BLaER1 (cell line): ENCODE measurements at regions not wholly inside any gene's neighbourhood (a gene's known extent, or its start where the extent isn't known, plus 50 kb on each side); places are given as distances from the start of the nearest gene placed in this dataset.

ENCODE experiments used
- H3K27ac ChIP-seq: shearing (Covaris generic); formaldehyde crosslinking; 2 replicates; pipeline ENCODE4 v1.8.1; 2022
- H3K27me3 ChIP-seq: shearing (Covaris generic); formaldehyde crosslinking; 2 replicates; pipeline ENCODE4 v1.8.1; 2022
- H3K36me3 ChIP-seq: shearing (Covaris generic); formaldehyde crosslinking; 2 replicates; pipeline ENCODE4 v1.8.1; 2022
- H3K4me1 ChIP-seq: shearing (Covaris generic); formaldehyde crosslinking; 2 replicates; pipeline ENCODE4 v1.8.1; 2022
- H3K4me2 ChIP-seq: shearing (Covaris generic); formaldehyde crosslinking; 2 replicates; pipeline ENCODE4 v1.8.1; 2022
- H3K4me3 ChIP-seq: shearing (Covaris generic); formaldehyde crosslinking; 2 replicates; pipeline ENCODE4 v1.8.1; 2022
- H3K9ac ChIP-seq: shearing (Covaris generic); formaldehyde crosslinking; 2 replicates; pipeline ENCODE4 v1.8.1; 2022
- H3K9me3 ChIP-seq: shearing (Covaris generic); formaldehyde crosslinking; 2 replicates; pipeline ENCODE4 v1.8.1; 2022
- H4K20me1 ChIP-seq: shearing (Covaris generic); formaldehyde crosslinking; 2 replicates; pipeline ENCODE4 v1.8.1; 2022
- Cebpa-rat ChIP-seq: shearing (Covaris generic); IDR thresholded peaks from 2 replicates; pipeline ENCODE4 v1.8.1; 2022

DNA sequence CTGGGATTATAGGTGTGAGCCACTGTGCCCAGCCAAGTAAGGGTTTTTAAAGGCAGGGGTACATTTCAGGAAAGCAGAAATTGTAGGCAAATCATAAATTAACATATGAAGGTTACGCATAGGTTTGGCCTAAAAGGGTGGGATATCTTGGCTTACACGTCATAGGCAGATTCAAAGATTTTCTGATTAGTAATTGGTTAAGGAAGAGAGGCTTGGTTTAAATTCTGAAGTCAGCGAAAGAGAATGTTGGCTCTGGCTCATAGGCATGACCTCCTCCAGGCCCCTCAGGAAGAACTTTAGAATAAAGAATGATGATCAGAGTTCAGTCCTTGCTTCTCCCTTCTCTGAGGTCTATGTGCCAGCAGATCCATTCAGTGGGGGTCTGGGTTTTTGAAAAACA, 124.8 kb upstream of the RBBP6 start:
- TF ChIP-seq Cebpa-rat = no peak
- Histone ChIP-seq H3K4me2 (no peak overlapping the region), H4K20me1 (no peaks in the 10 kb centered on the region), H3K27ac (no peak overlapping the region), H3K9ac (no peak overlapping the region), H3K36me3 (no peaks in the 10 kb centered on the region), H3K4me3 (no peak overlapping the region), H3K9me3 (peaks cover 34% of the 10 kb centered on the region), H3K27me3 (no peaks in the 10 kb centered on the region), H3K4me1 (peaks cover 5% of the 10 kb centered on the region)

DNA sequence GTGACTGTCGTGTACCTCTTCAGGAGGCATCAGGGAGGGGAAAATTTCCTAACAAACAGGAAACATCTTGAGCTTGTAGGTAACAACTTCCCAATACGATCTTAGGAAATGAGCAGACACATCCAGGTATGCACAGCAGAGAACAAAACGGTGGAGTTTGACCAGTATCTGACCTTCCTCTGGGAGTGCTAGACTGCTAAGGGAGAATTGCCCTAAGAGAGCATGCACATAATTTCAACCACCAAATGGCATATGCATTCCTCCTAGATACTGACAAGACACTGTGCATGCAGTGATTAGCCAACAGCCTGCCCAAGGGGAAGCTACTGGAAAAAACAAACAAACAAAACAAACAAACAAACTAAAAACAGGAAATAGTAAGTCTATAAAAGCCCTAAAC, 120.6 kb upstream of the RBBP6 start:
- no peaks in the 10 kb centered on the region for H3K36me3 ChIP-seq
- H3K27ac ChIP-seq = no peak overlapping the region
- TF ChIP-seq Cebpa-rat = no peak

DNA sequence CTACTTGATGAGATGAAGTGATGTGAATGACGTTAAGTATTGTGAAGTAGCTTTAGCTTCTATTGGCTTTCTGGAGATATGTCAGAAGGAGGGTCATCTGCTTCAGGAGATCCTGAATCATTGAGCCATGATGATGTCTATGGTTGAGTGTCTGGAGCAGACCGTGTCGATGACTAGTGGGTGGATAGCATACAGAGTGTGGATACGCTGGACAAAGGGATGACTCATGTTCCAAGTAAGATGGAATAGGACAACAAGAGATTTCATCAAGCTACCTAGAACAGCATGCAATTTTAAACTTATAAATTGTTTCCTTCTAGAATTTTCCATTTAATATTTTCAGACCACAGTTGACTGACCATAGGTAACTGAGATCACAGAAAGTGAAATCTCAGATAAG, 116.1 kb upstream of the RBBP6 start:
- TF ChIP-seq Cebpa-rat = no peak
- H3K27ac ChIP-seq = no peak overlapping the region
- no peaks in the 10 kb centered on the region for H3K27me3 ChIP-seq
- no peaks in the 10 kb centered on the region for H3K9me3 ChIP-seq
- no peaks in the 10 kb centered on the region for H3K36me3 ChIP-seq
- H3K9ac ChIP-seq = no peak overlapping the region
- peaks cover 10% of the 10 kb centered on the region for H3K4me1 ChIP-seq
- H3K4me3 ChIP-seq = no peak overlapping the region
- H3K4me2 ChIP-seq = no peak overlapping the region
- no peaks in the 10 kb centered on the region for H4K20me1 ChIP-seq

More for the DNA sequence above, 120.6 kb upstream of the RBBP6 start:
- Histone ChIP-seq H3K4me2 (no peak overlapping the region), H3K4me1 (peaks cover 10% of the 10 kb centered on the region), H3K9ac (no peak overlapping the region), H3K4me3 (no peak overlapping the region), H3K27me3 (no peaks in the 10 kb centered on the region), H3K9me3 (peaks cover 26% of the 10 kb centered on the region), H4K20me1 (no peaks in the 10 kb centered on the region)

DNA sequence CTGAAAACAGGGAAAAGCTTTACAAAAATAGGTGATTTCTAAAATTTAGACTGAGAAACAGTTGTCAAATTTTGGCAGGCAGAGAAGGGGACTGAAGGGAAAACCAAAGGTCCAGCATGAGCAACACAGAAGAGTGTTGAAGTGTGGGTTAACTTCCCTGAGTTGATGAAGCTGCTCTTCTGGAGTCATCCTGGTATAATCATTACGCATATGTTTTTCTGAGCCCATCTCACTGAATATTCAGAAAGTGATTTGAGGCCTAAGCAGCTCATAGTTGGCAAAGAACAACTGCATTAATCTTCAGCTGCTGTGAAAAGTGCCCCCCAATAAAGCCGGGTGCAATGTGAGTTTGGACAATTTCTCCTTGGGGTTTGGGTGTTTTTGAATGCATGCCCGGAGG, 115.0 kb upstream of the RBBP6 start:
- no peak overlapping the region for H3K4me2 ChIP-seq
- no peaks in the 10 kb centered on the region for H3K27me3 ChIP-seq
- no peak overlapping the region for H3K27ac ChIP-seq
- no peak overlapping the region for H3K9ac ChIP-seq
- no peaks in the 10 kb centered on the region for H4K20me1 ChIP-seq
- no peaks in the 10 kb centered on the region for H3K36me3 ChIP-seq
- H3K4me1 ChIP-seq = peaks cover 7% of the 10 kb centered on the region
- no peak for TF ChIP-seq Cebpa-rat
- H3K4me3 ChIP-seq = no peak overlapping the region
- H3K9me3 ChIP-seq = no peaks in the 10 kb centered on the region

DNA sequence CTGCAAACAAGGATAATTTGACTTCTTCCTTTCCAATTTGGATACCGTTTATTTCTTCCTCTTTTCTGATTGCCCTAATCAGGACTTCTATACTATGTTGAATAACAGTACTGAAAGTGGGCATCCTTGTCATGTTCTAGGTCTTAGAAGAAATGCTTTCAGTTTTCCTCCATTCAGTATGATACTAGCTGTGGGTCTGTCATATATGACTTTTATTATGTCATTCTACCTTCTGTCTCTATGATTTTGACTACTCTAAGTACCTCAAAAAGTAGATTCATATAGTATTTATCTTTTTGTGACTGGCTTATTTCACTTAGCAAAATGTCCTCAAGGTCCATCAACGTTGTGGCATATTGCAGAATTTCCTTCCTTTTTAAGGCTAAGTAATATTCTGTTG, 111.5 kb upstream of the RBBP6 start:
- Histone ChIP-seq H3K9ac (no peak overlapping the region), H4K20me1 (no peaks in the 10 kb centered on the region), H3K36me3 (no peaks in the 10 kb centered on the region), H3K4me3 (no peak overlapping the region), H3K9me3 (no peaks in the 10 kb centered on the region), H3K4me2 (no peak overlapping the region), H3K27me3 (no peaks in the 10 kb centered on the region), H3K4me1 (no peaks in the 10 kb centered on the region), H3K27ac (no peak overlapping the region)
- no peak for TF ChIP-seq Cebpa-rat

DNA sequence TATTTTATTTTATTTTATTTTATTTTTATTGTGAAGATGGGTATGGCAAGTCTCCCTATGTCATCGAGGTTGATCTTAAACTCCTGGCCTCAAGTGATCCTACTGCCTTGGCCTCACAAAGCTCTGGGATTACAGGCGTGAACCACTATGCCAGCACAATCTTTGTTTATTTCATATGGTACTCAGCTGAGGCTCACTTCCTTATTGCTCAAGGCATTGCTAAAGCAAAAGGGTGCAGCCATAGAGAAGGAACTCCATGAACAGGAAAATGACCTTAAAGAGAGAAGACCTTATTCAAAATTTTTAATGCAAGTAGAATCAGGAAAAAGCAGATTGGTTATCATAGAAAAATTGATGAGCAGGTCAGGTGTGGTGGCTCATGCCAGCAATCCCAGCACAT, 110.6 kb upstream of the RBBP6 start:
- no peaks in the 10 kb centered on the region for H3K4me1 ChIP-seq
- no peaks in the 10 kb centered on the region for H3K36me3 ChIP-seq
- H3K4me3 ChIP-seq = no peak overlapping the region
- H3K9ac ChIP-seq = no peak overlapping the region
- no peak overlapping the region for H3K27ac ChIP-seq
- no peak for TF ChIP-seq Cebpa-rat
- H4K20me1 ChIP-seq = no peaks in the 10 kb centered on the region
- H3K9me3 ChIP-seq = no peaks in the 10 kb centered on the region
- no peak overlapping the region for H3K4me2 ChIP-seq
- no peaks in the 10 kb centered on the region for H3K27me3 ChIP-seq

DNA sequence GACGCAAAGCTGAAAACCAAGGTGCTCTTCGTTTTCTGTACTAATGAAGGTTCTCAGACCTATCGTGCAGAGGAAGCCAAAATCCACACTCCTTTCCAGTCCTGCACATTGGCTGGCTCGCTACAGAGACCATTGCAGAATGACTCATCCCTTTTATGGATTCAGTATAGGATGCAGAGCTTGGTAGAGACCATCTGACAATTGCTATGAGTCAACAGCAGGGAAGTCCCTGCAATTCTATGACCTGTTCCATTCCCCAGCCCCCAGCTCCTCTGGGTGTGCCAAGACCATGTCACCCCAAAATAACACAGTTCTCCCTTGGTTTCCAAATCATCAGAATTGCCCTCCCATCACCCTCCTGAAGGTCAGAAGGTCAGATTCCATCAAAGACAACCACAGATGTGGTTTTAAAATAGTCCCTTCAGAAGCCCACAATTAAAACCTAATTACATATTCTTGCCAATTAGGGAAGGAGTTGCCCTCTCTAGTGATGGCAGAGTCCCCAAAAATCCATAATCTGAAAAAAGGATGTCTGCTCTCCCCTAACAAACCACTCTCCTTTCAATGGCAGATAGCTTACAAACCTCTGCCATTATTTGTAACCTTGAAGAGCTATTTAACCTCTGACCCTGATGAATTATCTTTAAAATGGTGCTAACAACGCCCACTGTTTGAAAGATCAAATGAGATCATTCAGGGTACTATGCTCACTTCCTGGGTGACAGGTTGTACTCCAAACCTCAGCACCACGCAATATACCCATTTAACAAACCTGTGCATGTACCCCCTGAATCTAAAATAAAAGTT, 108.2 kb upstream of the RBBP6 start:
- H3K9ac ChIP-seq = no peak overlapping the region
- no peak for TF ChIP-seq Cebpa-rat
- no peaks in the 10 kb centered on the region for H3K27me3 ChIP-seq
- H3K4me1 ChIP-seq = no peaks in the 10 kb centered on the region
- no peaks in the 10 kb centered on the region for H3K36me3 ChIP-seq
- no peak overlapping the region for H3K4me3 ChIP-seq
- H3K27ac ChIP-seq = no peak overlapping the region
- H3K4me2 ChIP-seq = no peak overlapping the region
- no peaks in the 10 kb centered on the region for H4K20me1 ChIP-seq
- no peaks in the 10 kb centered on the region for H3K9me3 ChIP-seq

DNA sequence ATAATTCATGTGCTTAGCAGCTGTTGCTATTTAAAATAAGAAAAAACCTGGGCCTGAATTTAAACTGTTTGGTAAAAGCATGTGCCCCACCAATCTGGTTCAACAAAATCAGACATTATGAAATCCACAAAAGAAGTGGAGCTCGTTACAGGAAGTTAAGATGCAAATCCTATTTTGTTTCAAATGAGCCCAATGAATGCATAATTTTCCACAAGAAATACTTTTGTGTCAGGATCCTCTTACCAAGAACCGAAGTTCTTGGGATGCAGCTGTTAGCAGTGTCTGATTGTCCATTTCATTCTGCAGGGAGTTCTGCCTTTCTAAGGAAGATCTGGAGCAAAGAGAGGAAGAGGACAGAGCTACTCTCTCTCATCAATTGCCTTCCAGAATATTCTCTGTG, 105.7 kb upstream of the RBBP6 start:
- H3K4me2 ChIP-seq = no peak overlapping the region
- no peak for TF ChIP-seq Cebpa-rat

DNA sequence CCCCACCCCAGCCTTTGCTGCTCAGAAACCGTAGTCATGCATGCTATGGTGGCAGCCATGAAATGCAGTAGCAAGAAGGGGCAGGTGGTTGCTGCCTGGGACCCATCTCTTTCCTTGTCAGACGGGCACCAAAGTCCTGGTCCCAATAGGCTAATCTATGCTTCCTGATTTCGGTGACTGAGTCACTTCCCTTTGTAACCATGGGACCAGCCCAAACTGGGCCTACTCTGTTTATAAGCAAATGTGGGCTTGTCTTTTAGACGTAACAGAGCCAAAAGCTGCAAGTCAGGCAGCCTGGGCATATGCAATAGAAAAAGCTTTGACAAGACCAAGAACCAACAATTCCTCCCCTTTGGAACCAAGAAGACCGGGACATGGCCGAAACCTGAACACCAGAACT, 99.1 kb upstream of the RBBP6 start:
- Histone ChIP-seq H3K4me1 (no peaks in the 10 kb centered on the region), H3K27ac (no peak overlapping the region), H3K4me3 (no peak overlapping the region), H3K9me3 (no peaks in the 10 kb centered on the region), H4K20me1 (no peaks in the 10 kb centered on the region), H3K4me2 (no peak overlapping the region), H3K36me3 (no peaks in the 10 kb centered on the region), H3K27me3 (no peaks in the 10 kb centered on the region), H3K9ac (no peak overlapping the region)
- no peak for TF ChIP-seq Cebpa-rat

More for the DNA sequence above, 105.7 kb upstream of the RBBP6 start:
- Histone ChIP-seq H4K20me1 (no peaks in the 10 kb centered on the region), H3K4me3 (no peak overlapping the region), H3K9me3 (no peaks in the 10 kb centered on the region), H3K27me3 (no peaks in the 10 kb centered on the region), H3K36me3 (no peaks in the 10 kb centered on the region), H3K27ac (no peak overlapping the region), H3K9ac (no peak overlapping the region), H3K4me1 (no peaks in the 10 kb centered on the region)

DNA sequence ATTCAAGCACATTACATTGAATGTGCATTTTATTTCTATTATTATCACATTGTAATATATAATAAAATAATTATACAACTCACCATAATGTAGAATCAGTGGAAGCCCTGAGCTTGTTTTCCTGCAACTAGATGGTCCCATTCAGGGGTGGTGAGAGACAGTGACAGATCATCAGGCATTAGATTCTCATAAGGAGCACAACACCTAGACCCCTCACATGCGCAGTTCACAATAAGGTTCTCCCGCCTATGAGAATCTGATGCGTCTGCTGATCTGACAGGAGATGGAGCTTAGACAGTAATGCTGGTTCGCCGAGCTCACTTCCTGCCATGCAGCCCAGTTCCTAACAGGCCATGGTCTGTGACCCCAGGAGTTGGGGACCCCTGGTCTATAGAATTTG, 96.7 kb upstream of the RBBP6 start:
- TF ChIP-seq Cebpa-rat = no peak
- H4K20me1 ChIP-seq = no peaks in the 10 kb centered on the region
- no peak overlapping the region for H3K4me2 ChIP-seq
- H3K9me3 ChIP-seq = no peaks in the 10 kb centered on the region
- H3K4me3 ChIP-seq = no peak overlapping the region
- no peaks in the 10 kb centered on the region for H3K27me3 ChIP-seq
- H3K27ac ChIP-seq = no peak overlapping the region
- H3K4me1 ChIP-seq = peaks cover 12% of the 10 kb centered on the region; the same call in 1 of the 2 replicates
- H3K9ac ChIP-seq = no peak overlapping the region
- H3K36me3 ChIP-seq = no peaks in the 10 kb centered on the region

DNA sequence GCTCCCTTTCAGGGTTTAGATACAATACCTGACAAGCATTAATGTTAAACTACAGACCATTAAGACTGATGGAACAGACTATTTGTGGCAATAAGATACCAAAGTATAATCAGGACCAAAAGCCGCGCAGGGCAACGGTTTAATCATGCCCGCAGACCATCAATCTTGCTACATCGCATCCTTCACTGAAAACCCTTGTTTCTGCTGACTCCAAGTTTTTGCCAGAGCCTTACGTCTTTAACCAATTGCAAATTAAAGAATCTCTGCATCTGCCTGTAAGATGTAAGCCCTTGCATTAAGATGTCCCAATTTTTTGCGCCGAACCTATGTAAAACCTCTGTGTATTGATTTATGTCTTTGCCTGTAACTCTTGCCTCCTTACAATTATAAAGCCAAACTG, 94.2 kb upstream of the RBBP6 start:
- peaks cover 12% of the 10 kb centered on the region; the same call in 1 of the 2 replicates for H3K4me1 ChIP-seq
- no peak overlapping the region for H3K27ac ChIP-seq
- H3K4me2 ChIP-seq = no peak overlapping the region
- H3K36me3 ChIP-seq = no peaks in the 10 kb centered on the region
- no peak for TF ChIP-seq Cebpa-rat
- H4K20me1 ChIP-seq = no peaks in the 10 kb centered on the region
- H3K9me3 ChIP-seq = no peaks in the 10 kb centered on the region
- no peaks in the 10 kb centered on the region for H3K27me3 ChIP-seq
- H3K9ac ChIP-seq = no peak overlapping the region
- H3K4me3 ChIP-seq = no peak overlapping the region
